ENCODE measurements at regions not wholly inside any gene's neighbourhood (a gene's known extent, or its start where the extent isn't known, plus 50 kb on each side); places are given as distances from the start of the nearest gene placed in this dataset.

DNA sequence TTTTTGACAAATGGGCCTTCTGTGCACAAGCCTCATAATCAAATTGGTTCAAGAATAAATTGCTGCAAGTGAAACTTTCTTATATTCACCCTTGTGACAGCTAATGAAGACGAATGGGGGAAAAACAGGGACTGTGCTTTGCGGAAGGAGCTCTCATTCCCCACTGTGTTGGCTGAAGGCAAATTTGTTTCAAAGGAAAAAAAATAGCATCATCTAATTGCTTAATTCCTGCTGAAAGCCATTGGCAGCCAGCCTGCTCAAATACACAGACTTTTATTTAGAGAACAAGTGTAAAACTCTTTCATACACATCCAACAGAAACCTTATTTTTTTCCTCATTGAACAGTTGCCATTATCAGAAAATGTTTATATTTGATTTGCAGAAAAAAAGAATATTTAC is 172.3 kb downstream of the ARL6IP6 start:
- Mint-ChIP-seq H3K4me1 (ENCODE audit: low read depth) (no peaks in the 10 kb centered on the region), H3K9me3 (no peaks in the 10 kb centered on the region), H3K4me3 (no peak overlapping the region), H3K27ac (no peak overlapping the region), H3K36me3 (ENCODE audit: low read depth) (no peaks in the 10 kb centered on the region), H3K27me3 (ENCODE audit: insufficient read depth) (peaks cover 1% of the 10 kb centered on the region)
- no peak for DNase-seq (ENCODE audit: low spot score)
- intact Hi-C loops (cut with micrococcal nuclease): no loop called here

DNA sequence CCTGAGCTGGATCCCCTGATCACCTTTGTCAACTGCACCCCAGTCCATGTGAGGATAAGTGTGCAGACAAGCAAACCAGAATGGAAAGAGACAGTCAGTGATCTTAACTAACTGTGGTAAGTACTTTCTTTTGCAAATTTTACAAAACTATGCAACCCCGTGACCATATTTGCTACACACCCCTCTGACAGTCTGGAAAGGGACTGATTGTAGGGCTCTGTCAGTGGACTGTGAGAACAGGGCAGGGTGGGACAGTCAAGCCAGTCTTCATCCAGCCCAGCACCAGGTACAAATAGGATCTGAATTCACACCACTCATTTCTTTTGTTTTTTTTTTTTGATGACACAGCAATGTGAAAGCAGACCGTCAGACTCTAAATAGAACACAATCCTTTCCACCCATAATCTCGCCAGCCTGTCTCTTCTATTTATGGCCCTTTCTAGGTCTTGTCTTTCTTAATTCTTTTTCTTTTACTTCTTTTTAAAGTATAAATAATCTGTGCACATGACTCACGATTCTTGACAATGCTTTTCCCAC is 165.6 kb downstream of the ARL6IP6 start:
- Mint-ChIP-seq H3K4me3 (no peak overlapping the region), H3K27me3 (ENCODE audit: insufficient read depth) (peaks cover 1% of the 10 kb centered on the region), H3K27ac (no peak overlapping the region), H3K36me3 (ENCODE audit: low read depth) (no peaks in the 10 kb centered on the region), H3K4me1 (ENCODE audit: low read depth) (no peaks in the 10 kb centered on the region), H3K9me3 (no peaks in the 10 kb centered on the region)
- intact Hi-C loops (cut with micrococcal nuclease): no loop called here
- DNase-seq (ENCODE audit: low spot score): no peak

DNA sequence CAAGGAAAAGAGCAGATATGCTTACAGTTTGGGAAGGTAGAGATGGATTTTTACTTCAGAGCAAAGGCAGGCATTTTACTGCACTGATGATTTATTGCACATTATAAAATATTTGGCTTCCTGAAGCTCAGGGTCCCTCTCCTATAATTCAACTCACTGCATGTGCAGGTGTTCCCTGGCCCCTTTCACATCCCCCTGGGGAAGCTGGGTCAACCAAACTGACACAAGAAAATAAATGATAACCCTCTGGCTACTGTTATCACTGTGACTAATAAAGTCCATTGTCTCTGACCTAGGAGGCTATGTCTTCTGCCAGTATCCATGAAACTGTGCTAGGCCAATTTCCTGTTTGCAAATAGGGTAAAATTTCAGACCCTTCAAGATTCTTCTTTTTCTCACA is 163.1 kb downstream of the ARL6IP6 start:
- no peaks in the 10 kb centered on the region for H3K36me3 Mint-ChIP-seq (ENCODE audit: low read depth)

DNA sequence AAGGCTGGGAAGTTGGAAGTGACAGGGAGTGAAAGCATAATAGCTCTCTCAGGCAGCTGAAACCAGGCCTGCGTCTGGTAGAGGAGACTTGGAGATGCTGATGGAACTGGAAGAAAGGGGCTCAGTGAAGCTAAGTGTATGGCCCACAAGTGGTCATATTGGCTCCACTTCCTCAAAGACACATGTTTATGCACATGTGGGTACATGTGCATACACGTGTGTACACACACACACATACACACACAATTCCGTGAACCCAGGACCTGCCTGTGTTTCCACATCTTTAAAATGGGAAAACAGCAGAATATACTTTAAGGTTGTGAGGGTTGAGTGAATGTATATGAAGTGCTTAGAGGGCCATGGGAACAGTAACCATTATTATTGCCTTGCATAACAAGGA is 160.9 kb downstream of the ARL6IP6 start:
- H3K4me3 Mint-ChIP-seq: no peak overlapping the region
- DNase-seq (ENCODE audit: low spot score): no peak
- no peaks in the 10 kb centered on the region for H3K4me1 Mint-ChIP-seq (ENCODE audit: low read depth)
- no peaks in the 10 kb centered on the region for H3K36me3 Mint-ChIP-seq (ENCODE audit: low read depth)
- intact Hi-C loops (cut with micrococcal nuclease): no loop called here
- no peaks in the 10 kb centered on the region for H3K27me3 Mint-ChIP-seq (ENCODE audit: insufficient read depth)
- H3K9me3 Mint-ChIP-seq: no peaks in the 10 kb centered on the region
- H3K27ac Mint-ChIP-seq: no peak overlapping the region

More for the DNA sequence above, 163.1 kb downstream of the ARL6IP6 start:
- no peak for DNase-seq (ENCODE audit: low spot score)
- Mint-ChIP-seq H3K9me3 (no peaks in the 10 kb centered on the region), H3K27ac (no peak overlapping the region), H3K4me1 (ENCODE audit: low read depth) (no peaks in the 10 kb centered on the region), H3K27me3 (ENCODE audit: insufficient read depth) (no peaks in the 10 kb centered on the region), H3K4me3 (no peak overlapping the region)
- intact Hi-C loops (cut with micrococcal nuclease): no loop called here

DNA sequence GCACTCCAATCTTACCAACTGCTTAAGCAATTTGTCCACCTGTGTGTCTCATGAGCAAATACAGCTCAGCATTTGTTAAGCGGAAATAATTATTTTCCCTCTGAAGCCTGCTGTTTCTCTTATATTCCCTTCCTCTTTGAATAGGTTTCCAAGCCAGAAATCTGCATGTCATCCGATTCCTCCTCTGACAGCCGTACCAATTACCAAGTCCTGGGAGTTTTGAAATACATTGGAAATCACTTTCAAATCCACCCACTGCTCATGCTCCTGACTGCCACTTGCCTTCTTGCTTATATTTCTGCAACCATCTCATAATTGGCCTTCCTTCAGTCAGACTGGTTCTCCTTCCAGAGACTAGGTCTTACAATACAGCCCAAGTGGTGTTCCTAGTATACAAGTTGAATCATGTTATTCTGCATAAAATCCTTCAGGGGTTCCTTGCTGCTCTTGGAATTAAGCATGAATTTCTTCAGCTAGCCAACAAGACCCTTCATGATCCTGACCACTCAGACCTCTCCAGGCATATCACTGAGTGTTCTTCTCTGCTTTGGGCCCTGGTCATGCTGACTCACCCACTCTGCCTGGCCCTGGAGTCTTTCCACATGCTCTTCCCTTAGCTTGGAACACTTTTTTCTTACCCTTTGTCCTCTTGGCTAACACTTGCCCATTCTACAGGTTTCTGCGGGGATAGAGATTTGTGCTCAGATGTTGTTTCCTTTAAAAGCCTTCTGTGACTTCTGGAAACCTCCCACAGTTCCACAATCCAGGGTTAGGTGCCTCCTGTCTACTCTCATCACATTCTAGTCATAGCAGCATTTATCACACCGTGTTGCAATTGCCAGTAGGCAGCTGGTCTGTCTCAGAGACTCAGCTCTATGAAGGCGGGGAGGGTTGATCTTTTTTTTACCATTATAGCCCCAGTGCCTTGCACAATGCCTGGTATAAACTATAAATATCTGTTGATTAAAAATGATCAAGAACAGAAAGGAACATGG is 157.6 kb downstream of the ARL6IP6 start:
- Mint-ChIP-seq H3K9me3 (no peaks in the 10 kb centered on the region), H3K4me3 (no peak overlapping the region), H3K27ac (no peak overlapping the region), H3K36me3 (ENCODE audit: low read depth) (no peaks in the 10 kb centered on the region), H3K27me3 (ENCODE audit: insufficient read depth) (no peaks in the 10 kb centered on the region), H3K4me1 (ENCODE audit: low read depth) (no peaks in the 10 kb centered on the region)
- DNase-seq (ENCODE audit: low spot score): no peak
- intact Hi-C loops (cut with micrococcal nuclease): no loop called here

DNA sequence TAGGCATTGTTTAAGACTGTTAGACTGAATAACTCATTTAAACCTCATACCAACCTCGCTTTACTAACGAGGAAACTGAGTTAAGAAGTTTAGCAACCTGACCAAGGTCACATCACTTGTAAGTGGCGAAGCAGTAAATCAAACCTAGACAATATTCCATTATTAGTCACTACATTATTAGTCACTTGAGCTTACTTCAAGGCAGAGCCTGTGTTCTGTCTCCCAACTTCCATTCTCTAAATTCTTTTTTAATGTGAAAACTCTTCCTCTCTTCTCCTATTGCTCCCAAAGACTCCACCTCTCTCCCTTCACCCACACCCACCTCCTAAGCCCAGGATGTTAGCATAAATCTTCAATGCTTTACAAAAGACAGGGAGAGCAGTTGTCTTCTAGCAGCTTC is 156.5 kb downstream of the ARL6IP6 start:
- Mint-ChIP-seq H3K4me3 (no peak overlapping the region), H3K4me1 (ENCODE audit: low read depth) (no peaks in the 10 kb centered on the region), H3K27me3 (ENCODE audit: insufficient read depth) (no peaks in the 10 kb centered on the region), H3K27ac (no peak overlapping the region), H3K36me3 (ENCODE audit: low read depth) (no peaks in the 10 kb centered on the region), H3K9me3 (no peaks in the 10 kb centered on the region)
- intact Hi-C loops (cut with micrococcal nuclease): no loop called here
- no peak for DNase-seq (ENCODE audit: low spot score)

DNA sequence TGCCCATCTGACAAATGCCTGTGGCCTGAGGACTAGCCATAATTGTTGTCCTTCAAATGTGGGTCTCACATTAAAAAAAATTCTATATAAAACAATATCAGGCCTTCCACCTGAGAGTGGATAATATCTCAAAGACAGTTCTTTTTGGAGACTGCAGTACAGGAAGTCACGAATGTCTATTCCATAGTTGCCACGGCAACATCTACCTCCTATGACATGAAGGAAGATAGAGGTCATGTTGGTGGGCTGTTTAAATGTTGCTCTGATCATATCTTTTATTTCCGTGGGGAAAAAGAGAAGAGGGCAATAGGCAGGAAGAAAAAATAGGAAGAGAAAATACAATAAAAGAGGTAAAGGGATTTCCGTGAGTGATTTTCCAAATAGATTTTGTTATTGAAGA is 151.8 kb downstream of the ARL6IP6 start:
- H3K27ac Mint-ChIP-seq: no peak overlapping the region
- DNase-seq (ENCODE audit: low spot score): no peak
- H3K4me1 Mint-ChIP-seq (ENCODE audit: low read depth): no peaks in the 10 kb centered on the region
- H3K36me3 Mint-ChIP-seq (ENCODE audit: low read depth): no peaks in the 10 kb centered on the region
- intact Hi-C loops (cut with micrococcal nuclease): no loop called here
- no peaks in the 10 kb centered on the region for H3K9me3 Mint-ChIP-seq
- H3K4me3 Mint-ChIP-seq: no peak overlapping the region
- H3K27me3 Mint-ChIP-seq (ENCODE audit: insufficient read depth): no peaks in the 10 kb centered on the region

DNA sequence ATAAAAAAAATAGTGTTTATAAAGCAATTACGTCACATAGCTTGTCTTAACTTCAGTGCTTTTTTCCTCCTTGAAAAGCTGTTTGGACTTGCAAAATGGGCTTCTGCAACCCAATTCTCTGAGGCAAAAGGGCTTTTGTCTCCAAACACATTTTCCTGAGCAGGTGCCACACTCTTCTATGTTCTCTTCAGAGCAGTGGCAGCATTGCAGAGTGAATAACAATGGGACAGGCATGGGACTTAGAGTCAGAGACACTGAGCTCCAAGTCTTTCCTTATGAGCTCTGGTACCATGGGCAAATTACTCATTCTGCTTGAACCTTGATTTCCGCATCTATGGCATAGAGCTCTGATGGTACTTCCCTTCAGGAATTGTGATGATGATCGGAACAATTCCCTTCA is 149.0 kb downstream of the ARL6IP6 start:
- H3K27ac Mint-ChIP-seq: no peak overlapping the region
- intact Hi-C loops (cut with micrococcal nuclease): no loop called here
- no peaks in the 10 kb centered on the region for H3K4me1 Mint-ChIP-seq (ENCODE audit: low read depth)
- DNase-seq (ENCODE audit: low spot score): no peak
- H3K27me3 Mint-ChIP-seq (ENCODE audit: insufficient read depth): no peaks in the 10 kb centered on the region
- peaks cover 20% of the 10 kb centered on the region for H3K9me3 Mint-ChIP-seq
- H3K4me3 Mint-ChIP-seq: no peak overlapping the region
- no peaks in the 10 kb centered on the region for H3K36me3 Mint-ChIP-seq (ENCODE audit: low read depth)

DNA sequence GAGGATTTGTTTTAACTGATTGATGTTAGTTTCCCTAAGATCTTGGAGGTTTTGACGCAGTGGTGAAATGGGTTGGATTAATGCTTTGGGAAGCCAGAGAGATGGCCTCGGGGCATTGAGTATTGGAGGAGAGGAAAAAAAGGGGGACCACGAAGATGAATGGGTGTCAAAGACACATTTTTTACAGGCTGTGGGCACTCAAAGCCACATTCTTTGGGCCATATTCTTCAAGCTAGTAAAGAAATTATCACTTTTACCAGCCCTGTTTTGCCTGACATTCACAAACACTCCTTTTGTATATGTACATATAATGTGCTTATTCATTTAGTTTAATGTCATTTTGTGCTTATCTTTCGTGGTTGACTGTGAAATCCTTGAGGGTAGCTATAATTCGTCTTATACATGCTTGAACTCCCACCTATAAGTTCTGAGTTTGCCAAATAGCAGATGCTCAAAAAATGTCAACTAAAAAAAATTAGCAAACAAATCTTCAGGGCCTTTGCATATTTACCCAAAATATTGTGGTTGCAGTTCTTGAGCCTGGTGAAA is 146.3 kb downstream of the ARL6IP6 start:
- H3K36me3 Mint-ChIP-seq (ENCODE audit: low read depth): no peaks in the 10 kb centered on the region
- no peak overlapping the region for H3K27ac Mint-ChIP-seq
- H3K9me3 Mint-ChIP-seq: peaks cover 38% of the 10 kb centered on the region
- no peaks in the 10 kb centered on the region for H3K27me3 Mint-ChIP-seq (ENCODE audit: insufficient read depth)
- no peak for DNase-seq (ENCODE audit: low spot score)
- no peak overlapping the region for H3K4me3 Mint-ChIP-seq
- H3K4me1 Mint-ChIP-seq (ENCODE audit: low read depth): no peaks in the 10 kb centered on the region
- intact Hi-C loops (cut with micrococcal nuclease): no loop called here

DNA sequence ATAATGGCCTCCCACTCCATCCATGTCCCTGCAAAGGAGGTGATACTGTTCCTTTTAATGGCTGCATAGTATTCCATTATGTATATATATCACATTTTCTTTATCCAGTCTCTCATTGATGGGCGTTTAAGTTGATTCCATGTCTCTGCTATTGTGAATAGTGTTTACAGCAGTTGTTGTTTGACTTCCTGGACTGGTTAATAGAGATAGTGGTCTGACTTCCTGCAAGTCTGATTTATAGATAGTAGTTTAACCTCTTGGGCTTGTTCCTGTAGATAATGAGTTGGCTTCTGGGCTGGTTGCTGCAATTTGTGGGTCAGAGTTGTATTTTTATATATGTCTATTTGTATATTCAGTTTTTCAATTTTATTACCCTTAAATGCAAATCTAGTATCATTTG is 145.4 kb downstream of the ARL6IP6 start:
- Mint-ChIP-seq H3K9me3 (peaks cover 38% of the 10 kb centered on the region), H3K4me1 (ENCODE audit: low read depth) (no peaks in the 10 kb centered on the region), H3K27me3 (ENCODE audit: insufficient read depth) (no peaks in the 10 kb centered on the region), H3K36me3 (ENCODE audit: low read depth) (no peaks in the 10 kb centered on the region), H3K27ac (no peak overlapping the region), H3K4me3 (no peak overlapping the region)
- DNase-seq (ENCODE audit: low spot score): no peak
- intact Hi-C loops (cut with micrococcal nuclease): no loop called here

DNA sequence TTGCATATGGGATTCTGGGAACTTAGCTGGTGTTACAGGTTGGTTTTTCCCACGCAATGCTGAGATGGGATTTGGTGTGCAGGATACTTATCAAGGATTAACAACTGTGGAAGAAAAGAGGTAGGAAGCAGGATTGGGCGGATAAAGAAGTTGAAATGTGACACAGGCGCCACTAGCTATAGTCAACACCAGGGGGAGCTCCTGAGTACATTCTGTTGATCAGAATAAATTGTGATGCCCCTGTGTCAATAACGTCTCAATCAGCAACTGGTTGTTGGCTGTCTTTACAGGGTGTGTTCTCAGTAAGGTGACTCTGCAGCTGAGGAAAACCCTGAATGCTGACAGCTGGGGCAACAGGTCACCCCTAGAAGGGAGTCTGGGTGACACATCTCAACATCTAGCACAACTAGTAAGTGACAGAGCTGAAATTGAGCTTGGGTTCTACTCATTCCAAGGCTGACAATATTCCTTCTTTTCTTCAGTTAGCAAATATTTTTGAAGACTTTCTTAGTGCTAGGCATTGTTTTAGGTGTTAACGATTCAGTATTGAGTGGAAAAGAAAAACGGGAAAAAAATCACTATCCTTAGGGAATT is 143.0 kb downstream of the ARL6IP6 start:
- Mint-ChIP-seq H3K4me3 (no peak overlapping the region), H3K9me3 (peaks cover 38% of the 10 kb centered on the region), H3K4me1 (ENCODE audit: low read depth) (no peaks in the 10 kb centered on the region), H3K27ac (no peak overlapping the region), H3K36me3 (ENCODE audit: low read depth) (no peaks in the 10 kb centered on the region), H3K27me3 (ENCODE audit: insufficient read depth) (no peaks in the 10 kb centered on the region)
- DNase-seq (ENCODE audit: low spot score): no peak
- intact Hi-C loops (cut with micrococcal nuclease): loop anchor here (2.0 kb wide), 1 partner anchor 657 kb away; no protein-coding TSS in a partner anchor

DNA sequence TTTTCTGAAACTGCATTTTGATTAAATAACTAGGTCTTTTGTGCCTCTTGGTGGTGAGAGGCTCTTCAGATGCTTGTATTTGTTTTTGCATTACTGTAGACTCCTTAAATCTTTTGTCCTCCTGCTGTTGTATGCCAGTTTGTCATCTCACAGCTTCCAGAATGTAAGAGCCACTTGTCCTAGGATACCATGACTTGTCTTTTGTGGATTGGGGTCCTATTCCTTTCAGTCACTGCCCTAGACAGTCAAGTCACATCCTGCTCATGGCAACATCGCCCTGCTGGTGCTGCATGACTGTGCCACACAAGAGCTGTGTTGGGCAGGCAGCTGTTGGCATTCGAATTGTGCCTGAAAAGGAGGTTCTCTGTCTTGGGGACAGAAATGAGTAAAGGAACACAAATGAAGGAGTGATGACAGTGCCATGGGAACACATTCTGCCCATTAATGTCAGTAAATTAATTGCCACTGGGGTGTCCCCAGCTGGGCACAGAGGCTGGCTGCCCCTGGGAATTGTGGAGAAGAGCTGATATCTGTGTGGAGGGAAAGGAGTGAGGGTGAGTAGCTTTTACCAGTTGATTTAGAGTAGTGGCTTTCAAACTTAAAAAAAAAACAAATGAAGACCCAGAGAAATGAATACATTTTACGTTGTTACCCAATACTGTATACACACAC is 140.3 kb downstream of the ARL6IP6 start:
- Mint-ChIP-seq H3K9me3 (peaks cover 29% of the 10 kb centered on the region), H3K27ac (no peak overlapping the region), H3K36me3 (ENCODE audit: low read depth) (no peaks in the 10 kb centered on the region), H3K27me3 (ENCODE audit: insufficient read depth) (no peaks in the 10 kb centered on the region), H3K4me1 (ENCODE audit: low read depth) (no peaks in the 10 kb centered on the region), H3K4me3 (no peak overlapping the region)
- DNase-seq (ENCODE audit: low spot score): no peak
- intact Hi-C loops (cut with micrococcal nuclease): no loop called here
